Kidney epithelial cell (primary cell): ENCODE measurements at regions not wholly inside any gene's neighbourhood (a gene's known extent, or its start where the extent isn't known, plus 50 kb on each side); places are given as distances from the start of the nearest gene placed in this dataset.
"Not testable (repeated sequence)": the region's sequence is repeated elsewhere in the genome, so short reads cannot be mapped to it uniquely, and the experiment has no call there.

Source experiments
- DNase-seq: peaks from one replicate; pipeline ENCODE4 v3.0.0-alpha.2; 2010; ENCODE audit warnings: low read depth
- H3K27me3 ChIP-seq: 2 replicates; pipeline ENCODE4 v1.6.0; 2011; ENCODE audit warnings: low read length; ENCODE audit not compliant: control insufficient read depth, insufficient read depth
- H3K36me3 ChIP-seq: 2 replicates; pipeline ENCODE4 v1.5.1; 2011; ENCODE audit warnings: low read length; ENCODE audit not compliant: control insufficient read depth, insufficient read depth
- H3K4me3 ChIP-seq: 2 replicates; pipeline ENCODE4 v1.5.1; 2011; ENCODE audit warnings: low read depth, mild to moderate bottlenecking, control low read depth, low read length
- CTCF ChIP-seq: IDR thresholded peaks from 2 replicates; pipeline ENCODE4 v1.5.1; 2011; ENCODE audit warnings: mild to moderate bottlenecking, moderate library complexity, low read length, control low read depth, inconsistent platforms; ENCODE audit not compliant: insufficient read depth, poor library complexity, severe bottlenecking

GRCh38 chr7:9523579-9523978, 1090.2 kb downstream of the NXPH1 start:
- no peak for DNase-seq
- TF ChIP-seq CTCF, result no peak
- Histone ChIP-seq H3K27me3 (no peaks in the 10 kb centered on the region), H3K4me3 (no peak overlapping the region), H3K36me3 (no peaks in the 10 kb centered on the region)

- not testable (repeated sequence) for DNase-seq, H3K27me3 ChIP-seq, H3K36me3 ChIP-seq, H3K4me3 ChIP-seq
These were observed 1119.0 kb downstream of the NXPH1 start for GRCh38 chr7:9552431-9552830.

- Histone ChIP-seq H3K36me3 (no peaks in the 10 kb centered on the region), H3K4me3 (no peak overlapping the region), H3K27me3 (no peaks in the 10 kb centered on the region)
- no peak for TF ChIP-seq CTCF
- DNase-seq, result no peak
These were observed 1124.4 kb downstream of the NXPH1 start for GRCh38 chr7:9557853-9558252.

- no peaks in the 10 kb centered on the region for H3K27me3 ChIP-seq
- DNase-seq, result no peak
- no peak overlapping the region for H3K4me3 ChIP-seq
- H3K36me3 ChIP-seq, result no peaks in the 10 kb centered on the region
- TF ChIP-seq CTCF, result no peak
These were observed 1142.3 kb downstream of the NXPH1 start for GRCh38 chr7:9575716-9576115.

GRCh38 chr7:9582824-9583223, 1149.4 kb downstream of the NXPH1 start:
- no peak for TF ChIP-seq CTCF
- DNase-seq, result no peak
- Histone ChIP-seq H3K36me3 (no peaks in the 10 kb centered on the region), H3K27me3 (no peaks in the 10 kb centered on the region), H3K4me3 (no peak overlapping the region)

- H3K27me3 ChIP-seq, result no peaks in the 10 kb centered on the region
- TF ChIP-seq CTCF, result no peak
- H3K36me3 ChIP-seq, result no peaks in the 10 kb centered on the region
- no peak overlapping the region for H3K4me3 ChIP-seq
- no peak for DNase-seq
These were observed 1165.0 kb downstream of the NXPH1 start for GRCh38 chr7:9598411-9598810.
